Pancreas (tissue), 10 donors: ENCODE measurements at regions not wholly inside any gene's neighbourhood (a gene's known extent, or its start where the extent isn't known, plus 50 kb on each side); places are given as distances from the start of the nearest gene placed in this dataset.

Experiments used
- ATAC-seq, 4 donors: fragments of 200-7000 bp; cut with Tn5 transposase; one replicate each; pipeline versions ENCODE4 v1.8.0 to v1.9.1; 2020; ENCODE audit warnings: mild to moderate bottlenecking in 4 of 4, moderate library complexity in 4 of 4
- DNase-seq, 6 donors: peaks; one replicate each; pipeline ENCODE4 v3.0.0-alpha.2; 2020
- FAIRE-seq: peaks from 2 replicates; lab custom pipeline; 2012; peaks lifted over from hg19 to GRCh38; lab: Jason Lieb, UNC
- H3K27ac ChIP-seq, 4 donors: fragments of 200-600 bp; sonication (generic); 1 replicate in 3 of 4; 2 replicates in 1 of 4; pipeline versions ENCODE4 v1.5.0 to v1.8.0; 2020
- H3K27me3 ChIP-seq, 4 donors: fragments of 200-600 bp; one replicate each; pipeline ENCODE4 v1.8.0; 2021
- H3K36me3 ChIP-seq, 3 donors: fragments of 200-600 bp; sonication (generic) in 1 of 3; one replicate each; pipeline versions ENCODE4 v1.5.0 to v1.8.0; 2020 to 2021
- H3K4me1 ChIP-seq, 3 donors: fragments of 200-600 bp; one replicate each; pipeline ENCODE4 v1.8.0; 2021
- H3K4me3 ChIP-seq, 4 donors: fragments of 200-600 bp; sonication (generic) in 2 of 4; one replicate each; pipeline versions ENCODE4 v1.5.0 to v1.8.0; 2020 to 2021
- H3K9me3 ChIP-seq, 4 donors: fragments of 200-600 bp; one replicate each; pipeline ENCODE4 v1.8.0; 2021
- CTCF ChIP-seq, 4 donors: fragments of 200-600 bp; sonication (generic) in 3 of 4; IDR thresholded peaks; one replicate each; pipeline versions ENCODE4 v1.5.0 to v1.8.0; 2021; ENCODE audit warnings: antibody characterized with exemption in 4 of 4
- WGBS, 2 donors: extraction: QIAGEN DNeasy Blood & Tissue Kit; methylation state at CpG; one replicate each; pipeline ENCODE4 v1.1.7; 2013; 5-methylcytosine and 5-hydroxymethylcytosine counted together
- intact Hi-C, 3 donors: fragments of 100-400 bp; cut with DNase I; formaldehyde crosslinking; loops; one replicate each; pipeline versions ENCODE4 v1.11.1 to v1.14.2; 2022
- donor health status: healthy with polysubstance abuse.
- donor health status: DM: no; HTN: no; CAD: no; lungs with moderate emphysema.
- donor health status: DM: no; HTN: no; CAD: no.
- donor health status: control.
- donor health status: control.
- donor health status: Bipolar disorder and iron deficiency.
- donor health status: DM: yes; HTN: yes; CAD: no.
- donor health status: DM: no; HTN: no; CAD: no.
- donor health status: DM: no; HTN: no; CAD: no.
- donor health status: DM: yes; HTN: yes; CAD: no.

- H3K36me3 ChIP-seq: no peaks in the 10 kb centered on the region
- no peaks in the 10 kb centered on the region for H3K4me1 ChIP-seq
- no peaks in the 10 kb centered on the region for H3K27me3 ChIP-seq
- 66 to 69% methylated on average over 5 of the region's 5 CpGs for WGBS, 2 donors
- H3K4me3 ChIP-seq: no peak overlapping the region
- DNase-seq (no peak), FAIRE-seq (no peak), ATAC-seq (no peak)
- H3K9me3 ChIP-seq: no peaks in the 10 kb centered on the region
- intact Hi-C loops: no loop called here
- H3K27ac ChIP-seq: no peak overlapping the region
- TF ChIP-seq CTCF (IDR thresholded peaks at IDR 0.05): no peak
These were observed 61.4 kb downstream of the NXNL2 start for GRCh38 chr9:88596376-88596775.

DNA sequence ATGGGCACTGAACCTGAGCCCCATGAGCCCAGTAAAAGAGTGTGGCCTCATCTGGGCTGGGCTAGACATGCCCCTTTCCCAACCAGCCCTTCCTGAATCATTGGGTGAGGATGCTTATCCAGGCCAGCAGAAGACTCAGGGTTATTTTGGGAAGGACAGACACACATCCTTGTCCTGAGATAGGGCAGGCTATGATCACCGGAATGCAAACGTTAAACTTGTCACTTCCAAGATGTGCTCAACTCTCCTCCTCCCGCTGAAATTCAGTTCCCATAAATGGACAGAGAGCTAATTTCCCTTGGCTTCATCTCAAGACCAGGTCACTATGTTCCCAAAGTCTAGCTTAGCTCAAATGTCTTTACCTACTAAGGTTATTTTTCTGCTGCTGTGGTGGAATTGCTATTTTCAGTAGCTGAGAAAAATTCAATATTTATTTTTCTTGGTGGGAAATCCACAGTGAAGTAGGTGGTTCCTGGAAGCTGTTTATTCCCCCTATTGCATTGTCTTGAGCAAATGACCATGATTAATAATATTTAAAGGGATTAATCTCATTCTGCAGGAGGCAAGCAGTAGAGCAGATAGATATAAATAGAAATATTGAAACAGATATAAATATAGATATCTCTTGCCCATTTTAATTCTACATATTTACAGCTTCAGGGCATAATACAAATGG is 70.0 kb downstream of the NXNL2 start:
- H3K27ac ChIP-seq: no peak overlapping the region
- H3K4me1 ChIP-seq: peaks cover 0 to 7% (median 6%) of the 10 kb centered on the region in 3 donors
- DNase-seq (no peak), FAIRE-seq (no peak), ATAC-seq (no peak)
- WGBS, 2 donors: 71 to 73% methylated on average over 3 of the region's 3 CpGs
- no peaks in the 10 kb centered on the region for H3K27me3 ChIP-seq
- no peak overlapping the region for H3K4me3 ChIP-seq
- TF ChIP-seq CTCF (IDR thresholded peaks at IDR 0.05): no peak
- H3K36me3 ChIP-seq: no peaks in the 10 kb centered on the region
- intact Hi-C loops: no loop called here
- no peaks in the 10 kb centered on the region for H3K9me3 ChIP-seq

- intact Hi-C loops: no loop called here
These were observed 70.8 kb downstream of the NXNL2 start for GRCh38 chr9:88605512-88606362.

DNA sequence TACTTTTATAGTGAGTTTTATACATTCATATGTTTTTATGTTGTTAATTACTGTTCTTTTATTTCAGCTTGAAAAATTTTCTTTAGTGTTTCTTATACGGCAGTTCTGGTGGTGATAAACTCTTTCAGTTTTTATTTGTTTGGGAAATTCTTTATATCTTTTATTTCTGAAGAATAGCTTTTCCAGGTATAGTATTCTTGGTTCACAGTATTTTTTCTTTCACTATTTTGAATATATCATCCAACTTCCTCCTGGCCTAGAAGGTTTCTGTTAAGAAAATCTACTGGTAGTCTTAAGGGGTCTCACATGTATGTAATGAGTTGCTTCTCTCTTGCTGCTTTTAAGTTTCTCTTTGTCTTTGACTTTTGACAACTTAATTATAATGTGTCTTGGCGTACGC is 79.4 kb downstream of the NXNL2 start:
- no peak overlapping the region for H3K27ac ChIP-seq
- no peaks in the 10 kb centered on the region for H3K36me3 ChIP-seq
- intact Hi-C loops: no loop called here
- no peaks in the 10 kb centered on the region for H3K27me3 ChIP-seq
- no peak for ATAC-seq
- no peaks in the 10 kb centered on the region for H3K9me3 ChIP-seq
- H3K4me3 ChIP-seq: no peak overlapping the region
- 77 to 91% methylated on average over 3 of the region's 3 CpGs for WGBS, 2 donors
- DNase-seq: no peak
- peak; percentile 67 for FAIRE-seq
- no peaks in the 10 kb centered on the region for H3K4me1 ChIP-seq
- no peak for TF ChIP-seq CTCF (IDR thresholded peaks at IDR 0.05)

More at GRCh38 chr9:88605512-88606362, 70.8 kb downstream of the NXNL2 start:
- ATAC-seq (peak; percentile 29 to 68 (median 66)), FAIRE-seq (no peak), DNase-seq (no peak)
- Histone ChIP-seq H3K4me3 (no peak overlapping the region), H3K9me3 (no peaks in the 10 kb centered on the region), H3K27me3 (no peaks in the 10 kb centered on the region), H3K4me1 (peaks cover 0 to 7% (median 6%) of the 10 kb centered on the region in 3 donors), H3K27ac (no peak overlapping the region), H3K36me3 (no peaks in the 10 kb centered on the region)
- WGBS, 2 donors: 40 to 41% methylated on average over 8 of the region's 8 CpGs
- no peak for TF ChIP-seq CTCF (IDR thresholded peaks at IDR 0.05)

DNA sequence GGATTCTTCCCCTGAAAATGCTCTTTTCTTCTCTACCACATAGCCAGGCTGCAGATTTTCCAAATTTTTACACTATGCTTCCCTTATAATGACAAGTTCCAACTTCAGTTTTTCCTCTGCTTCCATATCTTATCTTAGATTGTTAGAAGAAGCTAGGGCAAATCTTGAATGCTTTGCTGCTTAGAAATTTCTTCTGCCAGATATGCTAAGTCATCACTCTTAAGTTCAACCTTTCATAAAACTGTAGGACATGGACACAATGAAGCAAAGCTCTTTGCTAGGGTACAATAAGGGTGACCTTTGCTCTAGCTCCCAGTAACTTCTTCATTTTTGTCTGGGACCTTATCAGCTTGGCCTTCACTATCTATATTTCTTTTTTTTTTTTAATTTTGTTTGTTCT is 88.7 kb downstream of the NXNL2 start:
- ATAC-seq: no peak
- intact Hi-C loops: no loop called here
- DNase-seq: no peak
- Histone ChIP-seq H3K36me3 (no peaks in the 10 kb centered on the region), H3K9me3 (no peaks in the 10 kb centered on the region), H3K27ac (no peak overlapping the region), H3K27me3 (no peaks in the 10 kb centered on the region), H3K4me1 (no peaks in the 10 kb centered on the region), H3K4me3 (no peak overlapping the region)
- TF ChIP-seq CTCF (IDR thresholded peaks at IDR 0.05): no peak
- FAIRE-seq: no peak
